ENCODE measurements at regions not wholly inside any gene's neighbourhood (a gene's known extent, or its start where the extent isn't known, plus 50 kb on each side); places are given as distances from the start of the nearest gene placed in this dataset.

- TF ChIP-seq EP300 (IDR thresholded peaks at IDR 0.05) (no peak), CTCF (IDR thresholded peaks at IDR 0.05) (no peak), POLR2A (IDR thresholded peaks at IDR 0.05) (no peak)
Observed at GRCh38 chr14:94700336-94700735, 69.6 kb downstream of the GSC start.
